Psoas muscle (tissue), 7 donors: ENCODE measurements at regions not wholly inside any gene's neighbourhood (a gene's known extent, or its start where the extent isn't known, plus 50 kb on each side); places are given as distances from the start of the nearest gene placed in this dataset.

ENCODE experiments used
- ATAC-seq, 4 donors: fragments of 200-7000 bp; cut with Tn5 transposase; one replicate each; pipeline ENCODE4 v1.9.1; 2020; ENCODE audit warnings: moderate library complexity in 3 of 4, mild to moderate bottlenecking in 2 of 4
- DNase-seq, 2 donors: peaks; one replicate each; pipeline ENCODE4 v3.0.0-alpha.2; 2020
- H3K27ac ChIP-seq: fragments of 200-600 bp; one replicate; pipeline ENCODE4 v1.8.0; 2022
- H3K27me3 ChIP-seq, 3 donors: fragments of 200-600 bp in 1 of 3; one replicate each; pipeline versions ENCODE4 v1.6.1 to v1.8.0; 2013 to 2022; ENCODE audit warnings: low read length in 2 of 3, mild to moderate bottlenecking in 2 of 3, moderate library complexity in 1 of 3; ENCODE audit not compliant: insufficient read depth in 3 of 3
- H3K36me3 ChIP-seq, 2 donors: fragments of 200-600 bp in 1 of 2; one replicate each; pipeline versions ENCODE4 v1.6.1 to v1.8.0; 2013 to 2022; ENCODE audit warnings: low read depth in 1 of 2, mild to moderate bottlenecking in 1 of 2, moderate library complexity in 1 of 2; ENCODE audit not compliant: insufficient read depth in 1 of 2
- H3K4me1 ChIP-seq: fragments of 200-600 bp; one replicate; pipeline ENCODE4 v1.8.0; 2022
- H3K4me3 ChIP-seq: fragments of 200-600 bp; one replicate; pipeline ENCODE4 v1.8.0; 2022; ENCODE audit warnings: mild to moderate bottlenecking
- H3K9me3 ChIP-seq: fragments of 200-600 bp; one replicate; pipeline ENCODE4 v1.8.0; 2022
- CTCF ChIP-seq: fragments of 200-600 bp; IDR thresholded peaks from one replicate; pipeline ENCODE4 v1.8.0; 2022; ENCODE audit warnings: antibody characterized with exemption
- WGBS, 3 donors: extraction: QIAGEN DNeasy Blood & Tissue Kit; methylation state at CpG; one replicate each; pipeline versions ENCODE4 v1.1.6 to v1.1.7; 2013; 5-methylcytosine and 5-hydroxymethylcytosine counted together
- intact Hi-C, 2 donors: fragments of 100-400 bp; cut with DNase I; formaldehyde crosslinking; loops; one replicate each; pipeline versions ENCODE4 v1.11.0 to v1.14.2; 2022
- donor health status: healthy with polysubstance abuse.
- donor health status: DM: no; HTN: no; CAD: no; lungs with moderate emphysema.
- donor health status: Bipolar disorder and iron deficiency.
- donor health status: healthy.
- donor health status: DM: yes; HTN: yes; CAD: no.
- donor health status: DM: no; HTN: no; CAD: no.
- donor health status: DM: yes; HTN: yes; CAD: no.

- no peaks in the 10 kb centered on the region for H3K36me3 ChIP-seq
- ATAC-seq (no peak), DNase-seq (no peak)
- intact Hi-C loops: no loop called here
- no peak overlapping the region for H3K4me3 ChIP-seq
- 56 to 63% (median 57%) methylated on average over 4 to 7 of the region's 7 CpGs for WGBS, 3 donors
- no peak overlapping the region for H3K27ac ChIP-seq
- TF ChIP-seq CTCF: no peak
- H3K4me1 ChIP-seq: no peaks in the 10 kb centered on the region
- H3K27me3 ChIP-seq: peaks cover 0 to 2% (median 0%) of the 10 kb centered on the region in 3 donors
- H3K9me3 ChIP-seq: no peaks in the 10 kb centered on the region
Observed at GRCh38 chr7:67438198-67438882, 441.7 kb downstream of the TYW1 start.

- Histone ChIP-seq H3K4me3 (no peak overlapping the region), H3K27me3 (no peaks in the 10 kb centered on the region), H3K27ac (no peak overlapping the region), H3K36me3 (no peaks in the 10 kb centered on the region), H3K9me3 (no peaks in the 10 kb centered on the region), H3K4me1 (no peaks in the 10 kb centered on the region)
- intact Hi-C loops: no loop called here
- ATAC-seq: no peak
- DNase-seq: no peak
- no peak for TF ChIP-seq CTCF
- WGBS, 3 donors: 60 to 66% (median 63%) methylated on average over 13 of the region's 13 CpGs
Observed at GRCh38 chr7:67438913-67439505, 442.4 kb downstream of the TYW1 start.

GRCh38 chr7:67440321-67440720 is 443.7 kb downstream of the TYW1 start:
- TF ChIP-seq CTCF: no peak
- no peak overlapping the region for H3K4me3 ChIP-seq
- no peak for ATAC-seq
- intact Hi-C loops: no loop called here
- no peaks in the 10 kb centered on the region for H3K9me3 ChIP-seq
- H3K4me1 ChIP-seq: no peaks in the 10 kb centered on the region
- 0 to 76% (median 63%) methylated on average over 2 of the region's 2 CpGs for WGBS, 3 donors
- DNase-seq: no peak
- H3K36me3 ChIP-seq: no peaks in the 10 kb centered on the region
- H3K27me3 ChIP-seq: no peaks in the 10 kb centered on the region
- no peak overlapping the region for H3K27ac ChIP-seq

GRCh38 chr7:67445728-67446127 is 449.1 kb downstream of the TYW1 start:
- Histone ChIP-seq H3K27me3 (no peaks in the 10 kb centered on the region), H3K9me3 (no peaks in the 10 kb centered on the region), H3K36me3 (no peaks in the 10 kb centered on the region), H3K4me1 (no peaks in the 10 kb centered on the region), H3K4me3 (no peak overlapping the region), H3K27ac (no peak overlapping the region)
- WGBS, 3 donors: 92 to 96% (median 93%) methylated on average over 4 of the region's 4 CpGs
- no peak for TF ChIP-seq CTCF
- intact Hi-C loops: no loop called here
- ATAC-seq (no peak), DNase-seq (no peak)

GRCh38 chr7:67447297-67447696 is 450.7 kb downstream of the TYW1 start:
- no peak overlapping the region for H3K27ac ChIP-seq
- TF ChIP-seq CTCF: no peak
- H3K4me1 ChIP-seq: no peaks in the 10 kb centered on the region
- ATAC-seq (no peak), DNase-seq (no peak)
- H3K27me3 ChIP-seq: no peaks in the 10 kb centered on the region
- intact Hi-C loops: no loop called here
- no peaks in the 10 kb centered on the region for H3K36me3 ChIP-seq
- H3K4me3 ChIP-seq: no peak overlapping the region
- H3K9me3 ChIP-seq: no peaks in the 10 kb centered on the region
